Posterior vena cava (tissue), 2 donors: ENCODE measurements at regions not wholly inside any gene's neighbourhood (a gene's known extent, or its start where the extent isn't known, plus 50 kb on each side); places are given as distances from the start of the nearest gene placed in this dataset.
"Not testable (repeated sequence)": the region's sequence is repeated elsewhere in the genome, so short reads cannot be mapped to it uniquely, and the experiment has no call there.

ENCODE experiments used
- DNase-seq: peaks from one replicate; pipeline ENCODE4 v3.0.0-alpha.2; 2020; ENCODE audit warnings: low spot score
- intact Hi-C, 2 donors: fragments of 100-400 bp; cut with DNase I; formaldehyde crosslinking; loops; one replicate each; pipeline versions ENCODE4 v1.14.1 to v1.14.2; 2022 to 2023
- donor health status: DM: yes; HTN: yes; CAD: no.
- donor health status: DM: yes; HTN: yes; CAD: no.

- intact Hi-C loops: no loop called here
- no peak for DNase-seq
These were observed 354.6 kb downstream of the MATN1 start for GRCh38 chr1:30368651-30369240.

GRCh38 chr1:30366911-30367310 is 356.5 kb downstream of the MATN1 start:
- intact Hi-C loops: no loop called here
- DNase-seq: no peak

GRCh38 chr1:30366199-30366598 is 357.2 kb downstream of the MATN1 start:
- intact Hi-C loops: no loop called here
- DNase-seq: no peak

- no peak for DNase-seq
- intact Hi-C loops: no loop called here
These were observed 357.8 kb downstream of the MATN1 start for GRCh38 chr1:30365596-30365995.

- intact Hi-C loops: no loop called here
- DNase-seq: no peak
These were observed 360.4 kb downstream of the MATN1 start for GRCh38 chr1:30363031-30363430.

GRCh38 chr1:30362603-30362990 is 360.8 kb downstream of the MATN1 start:
- intact Hi-C loops: no loop called here
- DNase-seq: no peak

- DNase-seq, intact Hi-C loops: not testable (repeated sequence)
These were observed 361.3 kb downstream of the MATN1 start for GRCh38 chr1:30361890-30362602.

GRCh38 chr1:30360753-30361152 is 362.6 kb downstream of the MATN1 start:
- DNase-seq: no peak
- intact Hi-C loops: no loop called here

GRCh38 chr1:30360281-30360680 is 363.1 kb downstream of the MATN1 start:
- intact Hi-C loops: no loop called here
- DNase-seq: no peak

GRCh38 chr1:30359539-30360220 is 363.7 kb downstream of the MATN1 start:
- DNase-seq: no peak
- intact Hi-C loops: no loop called here

GRCh38 chr1:30358500-30358899 is 364.9 kb downstream of the MATN1 start:
- intact Hi-C loops: no loop called here
- DNase-seq: no peak

GRCh38 chr1:30356839-30357238 is 366.5 kb downstream of the MATN1 start:
- intact Hi-C loops: no loop called here
- DNase-seq: no peak

GRCh38 chr1:30354410-30354809 is 369.0 kb downstream of the MATN1 start:
- no peak for DNase-seq
- intact Hi-C loops: no loop called here

GRCh38 chr1:30353637-30354036 is 369.7 kb downstream of the MATN1 start:
- intact Hi-C loops: no loop called here
- DNase-seq: no peak

- intact Hi-C loops: no loop called here
- no peak for DNase-seq
These were observed 375.2 kb downstream of the MATN1 start for GRCh38 chr1:30348147-30348546.

- intact Hi-C loops: no loop called here
- DNase-seq: no peak
These were observed 377.8 kb downstream of the MATN1 start for GRCh38 chr1:30345491-30346130.

GRCh38 chr1:30343562-30343961 is 379.8 kb downstream of the MATN1 start:
- no peak for DNase-seq
- intact Hi-C loops: no loop called here

- intact Hi-C loops: no loop called here
- no peak for DNase-seq
These were observed 380.7 kb downstream of the MATN1 start for GRCh38 chr1:30342535-30343141.

- DNase-seq: no peak
These were observed 382.5 kb downstream of the MATN1 start for GRCh38 chr1:30340934-30341333.

GRCh38 chr1:30339866-30340265 is 383.5 kb downstream of the MATN1 start:
- intact Hi-C loops: no loop called here
- no peak for DNase-seq

More at GRCh38 chr1:30340934-30341333, 382.5 kb downstream of the MATN1 start:
- intact Hi-C loops: no loop called here
